ENCODE measurements at regions not wholly inside any gene's neighbourhood (a gene's known extent, or its start where the extent isn't known, plus 50 kb on each side); places are given as distances from the start of the nearest gene placed in this dataset.
A peak's percentile ranks its signal among the peaks of the same experiment; 100 is the strongest.

- no peaks in the 10 kb centered on the region for H3K27me3 ChIP-seq
- no peak overlapping the region for H3K4me3 ChIP-seq
- DNase-seq (no peak), ATAC-seq (no peak)
- no peaks in the 10 kb centered on the region for H3K36me3 ChIP-seq (replicated peaks in 1 of 2; ENCODE audit: insufficient read depth in 1 of 2, low read depth in 2 of 2)
- no peak for TF ChIP-seq CTCF (IDR thresholded peaks at IDR 0.05)
- H3K27ac ChIP-seq, result no peak overlapping the region
- no peaks in the 10 kb centered on the region for H3K9me3 ChIP-seq
- intact Hi-C loops (cut with DNase I), result no loop called here
- H3K4me1 ChIP-seq, result peaks cover 16% of the 10 kb centered on the region
Observed at GRCh38 chr21:27152996-27153395, 186.1 kb upstream of the ADAMTS5 start.

- H3K4me3 ChIP-seq, result no peak overlapping the region
- WGBS, 2 donors, result 60 to 63% methylated on average over 2 of the region's 2 CpGs
- TF ChIP-seq CTCF (IDR thresholded peaks at IDR 0.05) (no peak), POLR2A (IDR thresholded peaks at IDR 0.05) (no peak)
- intact Hi-C loops (cut with DNase I), result no loop called here
- H3K27me3 ChIP-seq, result no peaks in the 10 kb centered on the region
- ATAC-seq (no peak), DNase-seq (no peak)
- peaks cover 18% of the 10 kb centered on the region for H3K4me1 ChIP-seq
- H3K9me3 ChIP-seq, result no peaks in the 10 kb centered on the region
- no peak overlapping the region for H3K27ac ChIP-seq
- H3K36me3 ChIP-seq (replicated peaks in 1 of 2; ENCODE audit: insufficient read depth in 1 of 2, low read depth in 2 of 2), result no peaks in the 10 kb centered on the region
Observed at GRCh38 chr21:27149034-27149433, 182.1 kb upstream of the ADAMTS5 start.

- DNase-seq (no peak), ATAC-seq (no peak)
- H3K9me3 ChIP-seq, result no peaks in the 10 kb centered on the region
- H3K4me3 ChIP-seq, result no peak overlapping the region
- peaks cover 14% of the 10 kb centered on the region for H3K4me1 ChIP-seq
- H3K27me3 ChIP-seq, result no peaks in the 10 kb centered on the region
- intact Hi-C loops (cut with DNase I), result no loop called here
- 72 to 81% methylated on average over 1 of the region's 1 CpG for WGBS, 2 donors
- H3K27ac ChIP-seq, result no peak overlapping the region
- H3K36me3 ChIP-seq (replicated peaks in 1 of 2; ENCODE audit: insufficient read depth in 1 of 2, low read depth in 2 of 2), result no peaks in the 10 kb centered on the region
- TF ChIP-seq CTCF (IDR thresholded peaks at IDR 0.05) (no peak), POLR2A (IDR thresholded peaks at IDR 0.05) (no peak)
Observed at GRCh38 chr21:27146268-27146667, 179.4 kb upstream of the ADAMTS5 start.

GRCh38 chr21:27145134-27145798 lies 178.4 kb upstream of the ADAMTS5 start:
- Histone ChIP-seq H3K27me3 (no peaks in the 10 kb centered on the region), H3K27ac (no peak overlapping the region), H3K4me1 (peaks cover 14% of the 10 kb centered on the region), H3K36me3 (replicated peaks in 1 of 2; ENCODE audit: insufficient read depth in 1 of 2, low read depth in 2 of 2) (no peaks in the 10 kb centered on the region), H3K9me3 (no peaks in the 10 kb centered on the region), H3K4me3 (no peak overlapping the region)
- ATAC-seq (peak; percentile 42), DNase-seq (no peak)
- intact Hi-C loops (cut with DNase I), result no loop called here
- 34 to 36% methylated on average over 6 of the region's 6 CpGs for WGBS, 2 donors
- TF ChIP-seq POLR2A (IDR thresholded peaks at IDR 0.05) (no peak), CTCF (IDR thresholded peaks at IDR 0.05) (no peak)

GRCh38 chr21:27143476-27143875 lies 176.6 kb upstream of the ADAMTS5 start:
- WGBS, 2 donors, result 98 to 99% methylated on average over 29 of the region's 31 CpGs
- H3K27ac ChIP-seq, result no peak overlapping the region
- no peaks in the 10 kb centered on the region for H3K36me3 ChIP-seq (replicated peaks in 1 of 2; ENCODE audit: insufficient read depth in 1 of 2, low read depth in 2 of 2)
- DNase-seq (no peak), ATAC-seq (no peak)
- H3K9me3 ChIP-seq, result no peaks in the 10 kb centered on the region
- TF ChIP-seq POLR2A (IDR thresholded peaks at IDR 0.05) (no peak), CTCF (IDR thresholded peaks at IDR 0.05) (no peak)
- H3K4me3 ChIP-seq, result no peak overlapping the region
- H3K27me3 ChIP-seq, result no peaks in the 10 kb centered on the region
- intact Hi-C loops (cut with DNase I), result no loop called here
- peaks cover 14% of the 10 kb centered on the region for H3K4me1 ChIP-seq
